Thyroid gland (tissue), 4 donors: ENCODE measurements at regions not wholly inside any gene's neighbourhood (a gene's known extent, or its start where the extent isn't known, plus 50 kb on each side); places are given as distances from the start of the nearest gene placed in this dataset.

Source experiments
- CTCF ChIP-seq, 6 experiments: fragments of 200-600 bp in 3 of 6; fragments of 450-650 bp in 3 of 6; sonication (generic) in 3 of 6; IDR thresholded peaks; one replicate each; pipeline ENCODE4 v1.5.1; 2016 to 2019; ENCODE audit warnings: antibody characterized with exemption in 6 of 6, mild to moderate bottlenecking in 2 of 6, inconsistent platforms in 1 of 6, moderate library complexity in 1 of 6
- POLR2A ChIP-seq, 2 donors: fragments of 450-650 bp; IDR thresholded peaks; one replicate each; pipeline ENCODE4 v1.6.1; 2017; ENCODE audit warnings: antibody characterized with exemption in 2 of 2, mild to moderate bottlenecking in 2 of 2, moderate library complexity in 1 of 2

- TF ChIP-seq POLR2A (IDR thresholded peaks at IDR 0.05) (no peak), CTCF (IDR thresholded peaks at IDR 0.05) (peak; percentile 75 to 97 (median 86))
Measured at GRCh38 chr1:173420330-173420806, 56.8 kb upstream of the PRDX6 start.
